Activated naive CD8-positive, alpha-beta T cell treated with anti-CD3 and anti-CD28 coated beads, Interleukin-2, amount 50 U/mL, for 24 hours (primary cell): ENCODE measurements at regions not wholly inside any gene's neighbourhood (a gene's known extent, or its start where the extent isn't known, plus 50 kb on each side); places are given as distances from the start of the nearest gene placed in this dataset.

ENCODE experiments used
- ATAC-seq: fragments of 150-1000 bp; cut with Tn5 transposase; one replicate; pipeline ENCODE4 v1.10.0; 2021
- DNase-seq: peaks from one replicate; pipeline ENCODE4 v3.0.0; 2021
- H3K27ac Mint-ChIP-seq: one replicate; pipeline ENCODE4 v1.8.0; 2021; ENCODE audit warnings: mild to moderate bottlenecking, mixed read lengths
- H3K27me3 Mint-ChIP-seq: one replicate; pipeline ENCODE4 v1.8.0; 2021; ENCODE audit warnings: mixed read lengths
- H3K36me3 Mint-ChIP-seq: one replicate; pipeline ENCODE4 v1.8.0; 2021; ENCODE audit warnings: low read depth, mixed read lengths
- H3K4me1 Mint-ChIP-seq: one replicate; pipeline ENCODE4 v1.8.0; 2021; ENCODE audit warnings: mixed read lengths
- H3K4me3 Mint-ChIP-seq: one replicate; pipeline ENCODE4 v1.8.0; 2021; ENCODE audit warnings: mild to moderate bottlenecking, moderate library complexity, mixed read lengths
- H3K9me3 Mint-ChIP-seq: one replicate; pipeline ENCODE4 v1.8.0; 2021; ENCODE audit warnings: mixed read lengths

DNA sequence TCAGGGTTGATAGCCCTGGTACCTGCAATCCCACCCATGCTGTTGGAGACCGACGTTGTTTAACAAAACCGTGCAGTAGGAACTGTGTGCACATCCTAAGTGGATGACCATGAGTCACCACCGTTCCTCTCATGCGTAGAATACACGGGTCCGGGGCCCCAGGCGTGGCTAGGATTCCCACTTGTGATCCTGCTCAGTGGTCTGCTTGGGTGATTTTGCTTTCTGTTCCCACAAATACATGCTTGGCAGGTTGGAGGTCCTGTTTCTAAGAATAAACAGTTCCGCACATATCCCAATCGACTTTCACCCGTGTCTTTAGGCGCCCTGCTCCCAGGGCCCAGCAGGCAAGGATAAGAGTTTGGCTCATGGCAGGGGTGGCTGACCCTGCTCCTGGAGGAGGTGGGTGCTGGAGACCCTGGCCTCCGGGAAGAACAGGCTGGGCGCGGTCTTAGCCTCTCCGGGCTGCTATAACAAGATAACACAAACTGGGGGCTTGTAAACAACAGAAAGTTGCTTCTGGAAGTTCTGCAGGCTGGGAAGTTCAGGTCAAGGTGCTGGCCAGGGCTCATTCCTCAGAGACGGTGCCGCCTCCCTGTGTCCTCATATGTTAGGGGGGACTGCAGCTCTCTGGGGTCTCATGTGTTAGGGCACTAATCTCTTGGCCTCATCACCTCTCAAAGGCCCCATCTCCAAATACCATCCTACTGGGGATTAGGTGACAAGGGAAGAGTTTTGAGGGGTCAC lies 1028.3 kb downstream of the BRD1 start:
- no peak for DNase-seq
- H3K9me3 Mint-ChIP-seq = peaks cover 2% of the 10 kb centered on the region
- no peak overlapping the region for H3K4me3 Mint-ChIP-seq
- H3K4me1 Mint-ChIP-seq = no peaks in the 10 kb centered on the region
- no peaks in the 10 kb centered on the region for H3K27me3 Mint-ChIP-seq
- no peak overlapping the region for H3K27ac Mint-ChIP-seq
- ATAC-seq = no peak
- H3K36me3 Mint-ChIP-seq = no peaks in the 10 kb centered on the region

DNA sequence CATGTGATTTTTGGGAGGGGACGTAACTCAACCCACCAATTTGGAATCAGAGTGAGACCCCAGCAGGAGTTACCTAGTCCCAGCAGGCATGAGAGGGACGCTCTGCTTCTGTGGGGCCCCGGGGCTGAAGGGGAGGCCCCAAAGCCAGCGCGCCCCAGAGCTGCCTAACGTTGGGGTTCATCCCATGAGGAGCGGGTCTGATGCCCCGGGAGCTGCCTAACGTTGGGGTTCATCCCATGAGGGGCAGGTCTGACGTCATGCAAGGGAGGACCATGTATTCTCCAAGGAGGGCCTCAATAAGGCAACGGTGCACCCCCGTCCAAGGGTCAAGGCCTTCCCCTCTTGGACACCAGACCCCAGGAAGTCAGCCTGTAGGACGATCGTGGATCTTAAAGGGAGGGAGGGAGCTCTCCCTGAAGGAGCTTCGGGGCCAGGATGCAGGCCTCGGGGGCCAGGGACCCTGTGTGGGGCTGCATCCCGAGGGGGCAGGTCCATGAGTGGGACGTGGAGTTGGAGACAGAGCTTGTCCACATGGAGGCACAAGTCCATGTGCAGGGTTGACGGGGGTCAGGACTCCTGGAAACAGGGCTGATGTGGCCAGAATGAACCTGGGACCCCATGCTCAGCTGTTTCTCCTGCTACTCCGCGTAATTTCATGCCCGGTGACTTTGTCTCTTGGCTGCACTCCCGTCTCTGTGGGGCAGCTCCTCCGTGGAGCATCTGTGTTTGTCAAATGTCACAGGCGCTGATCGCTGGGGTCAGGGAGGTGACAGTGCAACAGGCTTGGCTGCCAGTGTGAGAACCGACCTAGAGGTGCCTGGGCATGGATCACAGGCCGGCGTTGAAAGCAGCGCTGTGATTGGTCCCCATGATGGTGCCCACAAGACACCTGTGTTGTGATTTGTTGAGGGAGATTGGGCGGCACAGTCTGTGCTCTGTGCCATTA lies 1029.1 kb downstream of the BRD1 start:
- no peaks in the 10 kb centered on the region for H3K27me3 Mint-ChIP-seq
- no peaks in the 10 kb centered on the region for H3K4me1 Mint-ChIP-seq
- no peak for ATAC-seq
- no peak overlapping the region for H3K27ac Mint-ChIP-seq
- DNase-seq = no peak
- no peak overlapping the region for H3K4me3 Mint-ChIP-seq
- H3K9me3 Mint-ChIP-seq = peaks cover 9% of the 10 kb centered on the region
- no peaks in the 10 kb centered on the region for H3K36me3 Mint-ChIP-seq

DNA sequence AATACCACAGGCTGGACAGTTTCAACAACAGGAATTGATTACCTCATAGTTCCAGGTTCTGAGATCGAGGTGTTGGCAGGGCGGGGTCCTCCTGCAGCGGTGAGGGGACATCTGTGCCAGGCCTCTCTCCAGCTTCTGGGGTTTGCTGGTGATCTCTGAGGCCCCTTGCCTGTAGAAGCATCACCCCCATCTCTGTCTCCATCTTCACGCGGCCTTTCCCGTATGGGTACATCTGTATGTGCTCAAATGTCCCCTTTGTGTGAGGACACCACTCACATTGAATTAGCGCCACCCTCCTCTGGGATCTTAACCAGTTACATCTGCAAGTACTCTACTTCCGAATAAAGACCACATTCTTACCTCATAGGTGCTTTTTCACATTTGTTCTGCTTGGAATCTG lies 1029.9 kb downstream of the BRD1 start:
- H3K4me3 Mint-ChIP-seq = no peak overlapping the region
- no peak overlapping the region for H3K27ac Mint-ChIP-seq
- peaks cover 11% of the 10 kb centered on the region for H3K9me3 Mint-ChIP-seq
- H3K27me3 Mint-ChIP-seq = no peaks in the 10 kb centered on the region
- ATAC-seq (no peak), DNase-seq (no peak)
- no peaks in the 10 kb centered on the region for H3K4me1 Mint-ChIP-seq
- no peaks in the 10 kb centered on the region for H3K36me3 Mint-ChIP-seq

- Mint-ChIP-seq H3K36me3 (no peaks in the 10 kb centered on the region), H3K27ac (no peak overlapping the region), H3K4me3 (no peak overlapping the region), H3K4me1 (no peaks in the 10 kb centered on the region), H3K9me3 (peaks cover 11% of the 10 kb centered on the region), H3K27me3 (no peaks in the 10 kb centered on the region)
- DNase-seq (no peak), ATAC-seq (no peak)
These were observed 1031.2 kb downstream of the BRD1 start for GRCh38 chr22:48796310-48797015.

DNA sequence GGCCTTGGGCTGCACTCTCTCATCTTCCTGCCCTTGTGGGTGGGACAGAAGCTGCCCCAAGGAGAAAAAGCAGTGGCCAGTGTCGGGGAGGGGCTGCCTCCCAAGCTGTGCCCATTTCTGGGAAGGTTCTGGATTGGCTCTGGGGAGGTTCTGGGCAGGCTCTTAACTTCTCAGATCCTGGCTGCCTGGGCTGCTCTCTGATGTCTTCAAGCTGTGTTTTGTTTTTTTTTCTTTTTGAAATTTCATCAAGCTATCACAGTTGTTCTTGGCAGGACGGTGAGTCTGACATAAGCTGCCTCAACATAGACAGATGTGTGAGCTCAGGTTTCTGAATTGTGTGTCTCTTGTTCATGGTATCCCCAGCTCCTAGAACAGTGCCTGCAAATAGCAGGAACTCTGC lies 1032.0 kb downstream of the BRD1 start:
- H3K27me3 Mint-ChIP-seq = no peaks in the 10 kb centered on the region
- no peaks in the 10 kb centered on the region for H3K36me3 Mint-ChIP-seq
- H3K4me3 Mint-ChIP-seq = no peak overlapping the region
- H3K9me3 Mint-ChIP-seq = peaks cover 11% of the 10 kb centered on the region
- ATAC-seq (no peak), DNase-seq (no peak)
- no peak overlapping the region for H3K27ac Mint-ChIP-seq
- H3K4me1 Mint-ChIP-seq = no peaks in the 10 kb centered on the region

GRCh38 chr22:48794906-48795305 lies 1032.8 kb downstream of the BRD1 start:
- H3K4me3 Mint-ChIP-seq = no peak overlapping the region
- H3K4me1 Mint-ChIP-seq = no peaks in the 10 kb centered on the region
- DNase-seq (no peak), ATAC-seq (no peak)
- H3K27me3 Mint-ChIP-seq = no peaks in the 10 kb centered on the region
- no peaks in the 10 kb centered on the region for H3K36me3 Mint-ChIP-seq
- no peak overlapping the region for H3K27ac Mint-ChIP-seq
- peaks cover 11% of the 10 kb centered on the region for H3K9me3 Mint-ChIP-seq

- DNase-seq = no peak
- Mint-ChIP-seq H3K27ac (no peak overlapping the region), H3K4me3 (no peak overlapping the region), H3K9me3 (peaks cover 11% of the 10 kb centered on the region), H3K4me1 (no peaks in the 10 kb centered on the region), H3K27me3 (no peaks in the 10 kb centered on the region), H3K36me3 (no peaks in the 10 kb centered on the region)
- ATAC-seq = no peak
These were observed 1033.7 kb downstream of the BRD1 start for GRCh38 chr22:48793949-48794348.

- H3K4me3 Mint-ChIP-seq = no peak overlapping the region
- no peaks in the 10 kb centered on the region for H3K9me3 Mint-ChIP-seq
- no peaks in the 10 kb centered on the region for H3K4me1 Mint-ChIP-seq
- H3K27ac Mint-ChIP-seq = no peak overlapping the region
- no peaks in the 10 kb centered on the region for H3K36me3 Mint-ChIP-seq
- no peak for ATAC-seq
- no peak for DNase-seq
- no peaks in the 10 kb centered on the region for H3K27me3 Mint-ChIP-seq
These were observed 1041.0 kb downstream of the BRD1 start for GRCh38 chr22:48786679-48786996.

- no peaks in the 10 kb centered on the region for H3K36me3 Mint-ChIP-seq
- no peak overlapping the region for H3K4me3 Mint-ChIP-seq
- no peak overlapping the region for H3K27ac Mint-ChIP-seq
- ATAC-seq (no peak), DNase-seq (no peak)
- H3K4me1 Mint-ChIP-seq = no peaks in the 10 kb centered on the region
- no peaks in the 10 kb centered on the region for H3K27me3 Mint-ChIP-seq
- no peaks in the 10 kb centered on the region for H3K9me3 Mint-ChIP-seq
These were observed 1041.6 kb downstream of the BRD1 start for GRCh38 chr22:48785792-48786678.

- Mint-ChIP-seq H3K4me3 (no peak overlapping the region), H3K27me3 (no peaks in the 10 kb centered on the region), H3K27ac (no peak overlapping the region), H3K36me3 (no peaks in the 10 kb centered on the region), H3K9me3 (no peaks in the 10 kb centered on the region), H3K4me1 (no peaks in the 10 kb centered on the region)
- ATAC-seq = no peak
- DNase-seq = no peak
These were observed 1042.8 kb downstream of the BRD1 start for GRCh38 chr22:48784701-48785503.

GRCh38 chr22:48783821-48784266 lies 1043.8 kb downstream of the BRD1 start:
- ATAC-seq = no peak
- Mint-ChIP-seq H3K36me3 (no peaks in the 10 kb centered on the region), H3K4me3 (no peak overlapping the region), H3K9me3 (no peaks in the 10 kb centered on the region), H3K27me3 (no peaks in the 10 kb centered on the region), H3K4me1 (no peaks in the 10 kb centered on the region), H3K27ac (no peak overlapping the region)
- DNase-seq = no peak

- DNase-seq (no peak), ATAC-seq (no peak)
- H3K27ac Mint-ChIP-seq = no peak overlapping the region
- H3K4me3 Mint-ChIP-seq = no peak overlapping the region
- no peaks in the 10 kb centered on the region for H3K27me3 Mint-ChIP-seq
- H3K4me1 Mint-ChIP-seq = no peaks in the 10 kb centered on the region
- H3K9me3 Mint-ChIP-seq = no peaks in the 10 kb centered on the region
- no peaks in the 10 kb centered on the region for H3K36me3 Mint-ChIP-seq
These were observed 1044.7 kb downstream of the BRD1 start for GRCh38 chr22:48782811-48783511.

DNA sequence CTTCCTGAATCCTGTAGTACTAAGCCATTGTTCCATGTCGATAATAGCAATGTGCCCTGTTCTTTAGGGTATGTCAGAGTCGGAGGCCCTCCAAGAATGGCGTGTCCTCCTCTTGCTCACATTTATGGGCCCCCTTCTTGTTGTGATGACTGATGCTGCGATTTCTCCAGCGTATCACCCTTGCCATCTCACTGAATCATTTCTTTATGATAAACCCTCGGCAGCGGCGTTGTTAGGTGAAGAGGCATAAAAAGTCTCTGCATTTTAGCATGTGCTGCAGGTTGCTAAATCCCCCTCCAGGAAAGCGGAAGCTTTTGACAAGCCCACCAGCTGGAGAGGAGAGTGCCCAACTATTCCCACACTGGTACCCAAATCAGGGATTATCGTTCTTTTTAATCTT lies 1045.3 kb downstream of the BRD1 start:
- H3K9me3 Mint-ChIP-seq = no peaks in the 10 kb centered on the region
- H3K4me1 Mint-ChIP-seq = no peaks in the 10 kb centered on the region
- no peak for ATAC-seq
- no peak for DNase-seq
- no peak overlapping the region for H3K4me3 Mint-ChIP-seq
- no peak overlapping the region for H3K27ac Mint-ChIP-seq
- no peaks in the 10 kb centered on the region for H3K36me3 Mint-ChIP-seq
- no peaks in the 10 kb centered on the region for H3K27me3 Mint-ChIP-seq
